ENCODE measurements at regions not wholly inside any gene's neighbourhood (a gene's known extent, or its start where the extent isn't known, plus 50 kb on each side); places are given as distances from the start of the nearest gene placed in this dataset.

GRCh38 chr7:1322240-1323110, 89.8 kb downstream of the UNCX start:
- DNase-seq, result no peak

GRCh38 chr7:1323178-1324027, 90.7 kb downstream of the UNCX start:
- DNase-seq, result no peak

- no peak for DNase-seq
These were observed 91.6 kb downstream of the UNCX start for GRCh38 chr7:1324028-1324900.

GRCh38 chr7:1325246-1325645, 92.6 kb downstream of the UNCX start:
- no peak for DNase-seq

GRCh38 chr7:1325646-1326510, 93.2 kb downstream of the UNCX start:
- DNase-seq, result no peak

DNA sequence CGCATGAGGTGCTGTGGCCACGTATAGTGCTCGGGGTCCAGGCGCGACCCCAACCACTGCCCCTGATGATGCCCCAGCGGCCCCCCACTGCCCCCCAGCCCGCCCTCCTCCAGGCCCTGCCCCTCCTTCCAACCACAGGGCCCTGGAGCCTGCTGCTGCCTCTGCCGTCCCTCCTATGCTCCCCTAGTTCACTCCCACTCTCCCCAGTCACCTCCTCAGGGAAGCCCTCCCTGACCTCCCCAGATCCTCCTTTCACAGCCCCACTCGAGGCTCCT, 93.8 kb downstream of the UNCX start:
- no peak for DNase-seq

DNA sequence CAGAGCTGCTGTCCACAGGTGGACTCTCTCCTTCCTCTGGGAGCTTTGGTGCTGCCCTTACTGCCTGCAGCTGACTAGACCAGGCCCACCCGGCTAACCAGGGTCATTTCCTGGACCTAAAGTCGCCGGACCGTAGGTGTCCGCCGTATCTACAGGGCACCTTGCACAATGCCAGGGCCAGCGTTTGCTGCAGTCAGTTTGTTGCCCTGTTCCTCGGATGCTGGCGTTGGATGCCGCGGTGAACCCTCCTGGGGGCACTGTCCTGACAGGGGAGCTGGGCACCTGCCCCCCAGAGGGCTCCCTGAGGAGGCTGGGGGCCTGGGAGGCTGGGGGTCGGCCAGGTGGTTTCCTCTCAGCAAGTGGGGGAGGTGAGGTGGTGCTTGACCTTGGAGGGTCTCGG, 96.6 kb downstream of the UNCX start:
- no peak for DNase-seq

DNA sequence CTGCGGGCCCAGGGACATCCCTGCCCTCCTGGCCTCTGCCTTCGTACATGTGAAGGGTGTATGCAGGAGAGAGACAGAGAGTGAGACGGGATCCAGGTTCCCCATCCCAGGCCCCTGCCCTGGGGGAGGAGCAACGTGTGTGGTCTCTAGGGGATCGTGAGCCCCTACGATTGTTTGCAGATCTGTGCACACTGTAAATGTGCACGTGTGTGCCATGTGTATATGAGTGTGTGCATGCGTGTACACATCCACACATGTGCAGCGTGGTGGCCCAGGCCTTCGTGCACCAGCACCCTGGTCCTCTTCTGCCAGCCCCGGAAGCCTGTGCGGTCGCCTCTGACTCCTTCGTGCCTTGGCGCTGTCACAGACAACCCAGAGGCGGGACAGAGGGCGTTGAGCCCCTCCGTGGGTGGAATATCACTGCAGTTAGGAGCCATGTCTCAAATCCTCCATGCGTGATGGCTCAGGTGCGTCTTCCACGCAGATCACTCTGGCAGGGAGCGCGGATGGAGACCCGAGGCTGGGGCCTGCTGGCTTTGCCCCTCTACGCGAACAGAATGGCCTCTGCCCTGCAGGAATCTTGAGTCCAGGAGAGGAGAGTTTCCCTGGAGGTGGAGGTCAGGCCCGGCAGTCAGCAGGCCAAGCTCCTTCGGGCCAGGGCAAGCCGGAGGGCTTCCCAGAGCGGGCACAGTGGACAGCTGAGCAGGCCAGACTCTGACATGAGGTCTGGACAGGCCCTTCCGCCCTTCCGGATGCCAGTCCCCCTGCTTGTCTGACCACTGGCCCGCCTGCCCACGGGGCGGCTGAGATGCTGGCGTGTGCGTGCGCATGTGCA, 97.5 kb downstream of the UNCX start:
- DNase-seq, result no peak

- DNase-seq, result no peak
These were observed 98.2 kb downstream of the UNCX start for GRCh38 chr7:1330801-1331425.

DNA sequence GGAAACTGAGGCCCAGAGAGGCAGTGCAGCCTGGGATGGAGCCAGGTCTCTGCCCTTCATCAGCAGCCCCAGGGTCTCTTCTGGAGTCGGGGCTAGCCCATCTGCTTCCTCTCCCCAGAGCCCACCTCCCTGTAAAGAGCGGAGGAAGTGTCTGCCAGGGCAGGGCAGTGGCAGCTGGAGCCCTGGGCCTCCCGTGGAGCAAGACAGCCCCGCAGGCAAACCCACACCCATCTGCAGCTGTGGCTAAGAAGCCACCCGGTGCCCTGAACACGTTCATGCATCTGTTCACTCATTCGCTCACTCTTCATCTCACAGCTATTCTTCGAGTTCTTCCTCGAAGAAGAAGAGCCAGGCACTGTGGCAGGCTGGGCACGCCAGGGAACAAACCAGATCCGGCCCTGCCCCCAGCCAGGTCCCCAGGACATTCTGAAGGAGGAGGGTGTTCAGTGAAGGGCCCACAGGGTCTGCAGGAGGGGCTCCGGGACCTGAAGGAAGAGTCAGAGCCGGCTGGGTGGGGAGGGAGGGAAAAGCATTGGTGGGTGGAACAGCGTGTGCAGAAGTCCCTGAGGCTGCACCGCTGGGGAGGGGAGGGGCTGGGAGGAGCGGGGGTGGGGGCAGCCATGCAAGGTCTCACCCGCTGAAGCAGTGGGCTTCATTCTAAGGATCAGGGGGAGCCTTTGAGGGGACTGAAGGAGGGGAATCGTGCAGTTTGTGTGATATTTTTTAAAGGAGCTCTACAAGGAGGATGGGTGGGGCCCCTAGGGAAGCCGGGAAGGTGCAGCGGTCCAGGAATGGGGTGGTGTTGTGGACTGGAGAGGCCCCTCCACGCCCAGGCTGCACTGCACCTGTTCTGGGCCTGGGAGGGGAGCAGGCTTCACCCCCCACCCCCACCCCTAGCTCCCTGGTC, 99.1 kb downstream of the UNCX start:
- no peak for DNase-seq

GRCh38 chr7:1336509-1336908, 103.8 kb downstream of the UNCX start:
- no peak for DNase-seq

DNA sequence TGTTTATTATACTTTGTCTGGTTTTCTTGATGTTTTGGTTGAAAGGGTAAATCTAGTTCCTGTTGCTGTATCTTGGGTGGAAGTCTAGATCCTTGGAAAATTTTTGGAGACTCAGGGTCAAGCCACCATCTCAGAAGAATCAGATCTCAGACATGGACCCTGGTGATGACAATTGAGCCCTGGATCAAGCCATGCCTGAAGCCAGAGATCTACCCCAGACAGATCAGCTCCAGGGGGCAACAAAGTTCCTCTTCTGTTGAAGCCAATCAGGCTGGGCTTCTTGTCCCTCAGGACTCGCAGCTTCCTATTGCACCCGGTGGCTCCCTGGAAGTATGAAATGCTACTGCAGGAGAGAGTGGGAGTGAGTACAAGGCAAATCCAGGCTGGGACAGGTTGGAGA, 106.9 kb downstream of the UNCX start:
- no peak for DNase-seq

DNA sequence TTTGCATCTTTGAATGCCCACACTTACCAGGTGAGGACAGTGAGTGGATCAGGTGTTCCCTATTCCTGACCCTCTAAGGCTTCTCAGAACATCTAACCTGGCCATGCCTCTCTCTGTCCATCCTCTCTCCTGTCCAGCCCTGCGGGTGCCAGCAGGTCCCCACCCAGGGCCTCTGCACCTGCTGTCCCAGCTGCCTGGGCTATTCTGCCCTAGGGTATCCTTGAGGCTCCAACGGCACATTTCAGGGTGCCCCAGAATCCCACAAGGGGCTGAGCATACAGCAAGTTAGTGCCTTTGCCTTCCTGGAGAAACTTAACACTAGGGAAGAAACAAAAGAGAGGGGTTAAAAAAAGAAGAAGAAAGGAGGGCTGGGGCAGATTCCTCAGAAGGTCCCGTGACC, 107.4 kb downstream of the UNCX start:
- no peak for DNase-seq

- DNase-seq, result no peak
These were observed 108.0 kb downstream of the UNCX start for GRCh38 chr7:1340461-1341360.

GRCh38 chr7:1341361-1342089, 108.9 kb downstream of the UNCX start:
- DNase-seq, result no peak

- DNase-seq, result no peak
These were observed 109.5 kb downstream of the UNCX start for GRCh38 chr7:1342090-1342640.

DNA sequence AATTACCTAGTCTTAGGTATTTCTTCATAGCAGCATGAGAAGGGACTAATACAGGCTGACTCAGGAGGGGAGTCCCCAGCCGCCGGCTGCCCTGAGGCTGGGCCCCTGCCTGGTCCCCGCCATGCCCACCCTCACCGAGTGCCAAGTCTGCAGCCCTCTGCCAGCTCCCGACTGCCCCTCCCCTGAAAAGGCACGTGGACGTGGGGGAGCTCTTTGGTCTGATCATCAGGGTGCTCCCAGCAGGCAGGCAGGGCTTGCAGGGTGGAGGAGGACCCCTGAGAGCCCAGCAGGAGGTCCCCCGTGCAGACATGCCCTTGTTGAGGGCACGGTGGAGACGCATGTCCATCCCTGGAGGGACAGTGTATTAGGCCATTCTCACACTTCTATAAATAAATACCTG, 110.9 kb downstream of the UNCX start:
- no peak for DNase-seq

DNA sequence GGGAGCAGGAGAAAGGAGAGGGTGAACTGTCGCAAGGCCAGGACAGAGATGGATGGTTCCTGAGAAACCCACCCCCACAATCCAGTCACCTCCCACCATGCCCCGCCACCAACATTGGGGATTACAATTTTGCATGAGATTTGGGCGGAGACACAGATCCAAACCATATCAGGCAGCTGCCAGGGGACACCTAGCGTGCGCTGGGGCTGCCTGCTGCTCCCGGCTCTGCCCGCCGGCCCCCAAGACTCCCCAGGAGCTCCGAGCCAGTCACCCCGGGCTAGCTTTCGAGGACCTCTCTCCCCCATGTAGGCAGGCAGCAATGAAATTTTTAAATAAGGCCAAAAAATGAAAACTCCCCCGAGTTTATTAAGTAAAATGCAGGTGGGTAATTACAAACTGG, 111.7 kb downstream of the UNCX start:
- DNase-seq, result no peak

Measured in CD4-positive, alpha-beta T cell treated with Interleukin-4 for 1 hour (primary cell).